Testis (tissue), 2 donors: ENCODE measurements at regions not wholly inside any gene's neighbourhood (a gene's known extent, or its start where the extent isn't known, plus 50 kb on each side); places are given as distances from the start of the nearest gene placed in this dataset.

Experiments used
- POLR2A ChIP-seq: fragments of 450-650 bp; IDR thresholded peaks from one replicate; pipeline ENCODE4 v1.6.1; 2017; ENCODE audit warnings: antibody characterized with exemption, mild to moderate bottlenecking, moderate library complexity
- TF ChIP-seq, protein P1 (sequence below), 3 experiments: fragments of 450-650 bp in 2 of 3; fragments of 200-600 bp in 1 of 3; sonication (generic) in 1 of 3; IDR thresholded peaks; one replicate each; pipeline ENCODE4 v1.5.1; 2016 to 2019; ENCODE audit warnings: antibody characterized with exemption in 3 of 3, mild to moderate bottlenecking in 2 of 3, moderate library complexity in 1 of 3

DNA sequence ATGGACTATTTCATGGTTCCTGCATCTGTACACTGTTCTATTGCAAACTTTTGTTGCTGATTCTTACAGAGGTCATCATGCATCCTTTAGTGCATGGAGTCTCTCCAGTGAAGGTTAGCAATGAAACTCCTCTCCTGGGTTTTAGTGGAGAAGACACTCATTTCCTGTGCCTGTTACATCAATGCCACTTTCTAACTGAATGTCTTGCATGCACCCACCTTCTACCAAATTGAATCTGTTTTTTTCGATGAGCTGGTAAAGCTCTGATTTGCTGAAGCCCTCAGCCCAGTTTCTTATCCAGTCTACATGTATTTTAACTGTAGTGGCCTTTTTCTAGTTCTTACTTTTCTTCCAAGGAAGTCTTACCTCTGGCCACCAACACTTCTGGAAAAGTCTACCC lies 591.8 kb upstream of the ADAMTS16 start:
- TF ChIP-seq, protein P1, sequence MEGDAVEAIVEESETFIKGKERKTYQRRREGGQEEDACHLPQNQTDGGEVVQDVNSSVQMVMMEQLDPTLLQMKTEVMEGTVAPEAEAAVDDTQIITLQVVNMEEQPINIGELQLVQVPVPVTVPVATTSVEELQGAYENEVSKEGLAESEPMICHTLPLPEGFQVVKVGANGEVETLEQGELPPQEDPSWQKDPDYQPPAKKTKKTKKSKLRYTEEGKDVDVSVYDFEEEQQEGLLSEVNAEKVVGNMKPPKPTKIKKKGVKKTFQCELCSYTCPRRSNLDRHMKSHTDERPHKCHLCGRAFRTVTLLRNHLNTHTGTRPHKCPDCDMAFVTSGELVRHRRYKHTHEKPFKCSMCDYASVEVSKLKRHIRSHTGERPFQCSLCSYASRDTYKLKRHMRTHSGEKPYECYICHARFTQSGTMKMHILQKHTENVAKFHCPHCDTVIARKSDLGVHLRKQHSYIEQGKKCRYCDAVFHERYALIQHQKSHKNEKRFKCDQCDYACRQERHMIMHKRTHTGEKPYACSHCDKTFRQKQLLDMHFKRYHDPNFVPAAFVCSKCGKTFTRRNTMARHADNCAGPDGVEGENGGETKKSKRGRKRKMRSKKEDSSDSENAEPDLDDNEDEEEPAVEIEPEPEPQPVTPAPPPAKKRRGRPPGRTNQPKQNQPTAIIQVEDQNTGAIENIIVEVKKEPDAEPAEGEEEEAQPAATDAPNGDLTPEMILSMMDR (IDR thresholded peaks at IDR 0.05) = no peak
- no peak for TF ChIP-seq POLR2A
